ENCODE measurements at regions not wholly inside any gene's neighbourhood (a gene's known extent, or its start where the extent isn't known, plus 50 kb on each side); places are given as distances from the start of the nearest gene placed in this dataset.

- no peak overlapping the region for H3K27ac ChIP-seq (ENCODE audit: low read depth, low read length)
- no peak for TF ChIP-seq EZH2phosphoT487 (IDR thresholded peaks at IDR 0.05; ENCODE audit: borderline replicate concordance, low read length)
- TF ChIP-seq CTCF (IDR thresholded peaks at IDR 0.05; ENCODE audit: low read depth, low read length, poor library complexity, severe bottlenecking): no peak
- H3K4me3 ChIP-seq (ENCODE audit: low read length): no peak overlapping the region
- H3K27me3 ChIP-seq (ENCODE audit: control insufficient read depth, low read length): no peaks in the 10 kb centered on the region
- H3K9me2 ChIP-seq (replicated peaks; ENCODE audit: control insufficient read depth, low read length): no peaks in the 10 kb centered on the region
- H4K20me1 ChIP-seq (ENCODE audit: control insufficient read depth, insufficient read depth, low read depth, low read length): no peaks in the 10 kb centered on the region
- no peak overlapping the region for H3K4me2 ChIP-seq (ENCODE audit: low read length)
- H3K4me1 ChIP-seq (ENCODE audit: control insufficient read depth, low read length): no peaks in the 10 kb centered on the region
- no peaks in the 10 kb centered on the region for H3K36me3 ChIP-seq (ENCODE audit: control insufficient read depth, low read length)
- no peaks in the 10 kb centered on the region for H3F3A ChIP-seq (ENCODE audit: control insufficient read depth, insufficient read depth)
- no peaks in the 10 kb centered on the region for H3K79me2 ChIP-seq (ENCODE audit: control insufficient read depth, low read length)
- no peaks in the 10 kb centered on the region for H3K9me3 ChIP-seq (ENCODE audit: control insufficient read depth, insufficient read depth, low read length)
These were observed 850.9 kb upstream of the SLIT2 start for GRCh38 chr4:19400820-19401219.

- no peaks in the 10 kb centered on the region for H3K36me3 ChIP-seq (ENCODE audit: control insufficient read depth, low read length)
- no peaks in the 10 kb centered on the region for H4K20me1 ChIP-seq (ENCODE audit: control insufficient read depth, insufficient read depth, low read depth, low read length)
- H3K4me1 ChIP-seq (ENCODE audit: control insufficient read depth, low read length): no peaks in the 10 kb centered on the region
- H3K9me3 ChIP-seq (ENCODE audit: control insufficient read depth, insufficient read depth, low read length): no peaks in the 10 kb centered on the region
- no peak overlapping the region for H3K27ac ChIP-seq (ENCODE audit: low read depth, low read length)
- H3K9me2 ChIP-seq (replicated peaks; ENCODE audit: control insufficient read depth, low read length): no peaks in the 10 kb centered on the region
- no peaks in the 10 kb centered on the region for H3K27me3 ChIP-seq (ENCODE audit: control insufficient read depth, low read length)
- TF ChIP-seq EZH2phosphoT487 (IDR thresholded peaks at IDR 0.05; ENCODE audit: borderline replicate concordance, low read length): no peak
- no peak for TF ChIP-seq CTCF (IDR thresholded peaks at IDR 0.05; ENCODE audit: low read depth, low read length, poor library complexity, severe bottlenecking)
- no peaks in the 10 kb centered on the region for H3F3A ChIP-seq (ENCODE audit: control insufficient read depth, insufficient read depth)
- no peaks in the 10 kb centered on the region for H3K79me2 ChIP-seq (ENCODE audit: control insufficient read depth, low read length)
- no peak overlapping the region for H3K4me3 ChIP-seq (ENCODE audit: low read length)
- H3K4me2 ChIP-seq (ENCODE audit: low read length): no peak overlapping the region
These were observed 852.7 kb upstream of the SLIT2 start for GRCh38 chr4:19399001-19399400.

- Histone ChIP-seq H3K9me2 (replicated peaks; ENCODE audit: control insufficient read depth, low read length) (no peaks in the 10 kb centered on the region), H3K27ac (ENCODE audit: low read depth, low read length) (no peak overlapping the region), H3K27me3 (ENCODE audit: control insufficient read depth, low read length) (no peaks in the 10 kb centered on the region), H3K4me1 (ENCODE audit: control insufficient read depth, low read length) (no peaks in the 10 kb centered on the region), H3K4me2 (ENCODE audit: low read length) (no peak overlapping the region), H3K36me3 (ENCODE audit: control insufficient read depth, low read length) (no peaks in the 10 kb centered on the region), H4K20me1 (ENCODE audit: control insufficient read depth, insufficient read depth, low read depth, low read length) (no peaks in the 10 kb centered on the region), H3K9me3 (ENCODE audit: control insufficient read depth, insufficient read depth, low read length) (no peaks in the 10 kb centered on the region), H3F3A (ENCODE audit: control insufficient read depth, insufficient read depth) (no peaks in the 10 kb centered on the region), H3K79me2 (ENCODE audit: control insufficient read depth, low read length) (no peaks in the 10 kb centered on the region), H3K4me3 (ENCODE audit: low read length) (no peak overlapping the region)
- TF ChIP-seq CTCF (IDR thresholded peaks at IDR 0.05; ENCODE audit: low read depth, low read length, poor library complexity, severe bottlenecking): no peak
- no peak for TF ChIP-seq EZH2phosphoT487 (IDR thresholded peaks at IDR 0.05; ENCODE audit: borderline replicate concordance, low read length)
These were observed 864.9 kb upstream of the SLIT2 start for GRCh38 chr4:19386786-19387185.

All from DOHH2 (cell line).